Activated B cell treated with CpG ODN at 0.5 μM for 24 hours (primary cell): ENCODE measurements at regions not wholly inside any gene's neighbourhood (a gene's known extent, or its start where the extent isn't known, plus 50 kb on each side); places are given as distances from the start of the nearest gene placed in this dataset.

Experiments
- ATAC-seq: fragments of 200-7000 bp; cut with Tn5 transposase; one replicate; pipeline ENCODE4 v1.10.0; 2021; ENCODE audit warnings: low read depth, mild to moderate bottlenecking, moderate library complexity
- CTCF ChIA-PET: fragments of 350-600 bp; sonication (Branson Sonifier 250); formaldehyde crosslinking; loops from one replicate; lab custom pipeline; 2021; ENCODE audit warnings: antibody characterized with exemption; lab: Charles Lee
- POLR2A ChIA-PET: fragments of 350-600 bp; sonication (Branson Sonifier 250); formaldehyde crosslinking; loops from one replicate; lab custom pipeline; 2021; ENCODE audit warnings: antibody characterized with exemption; lab: Charles Lee
- DNase-seq: peaks from one replicate; pipeline ENCODE4 v3.0.0; 2022
- H3K27ac Mint-ChIP-seq: one replicate; pipeline ENCODE4 v1.8.0; 2020; ENCODE audit warnings: mixed read lengths
- H3K27me3 Mint-ChIP-seq: one replicate; pipeline ENCODE4 v1.8.0; 2021; ENCODE audit warnings: mixed read lengths
- H3K36me3 Mint-ChIP-seq: one replicate; pipeline ENCODE4 v1.8.0; 2021; ENCODE audit warnings: low read depth, mixed read lengths
- H3K4me1 Mint-ChIP-seq: one replicate; pipeline ENCODE4 v1.8.0; 2021; ENCODE audit warnings: mixed read lengths
- H3K4me3 Mint-ChIP-seq: one replicate; pipeline ENCODE4 v1.8.0; 2020; ENCODE audit warnings: mild to moderate bottlenecking, mixed read lengths
- H3K9me3 Mint-ChIP-seq: one replicate; pipeline ENCODE4 v1.8.0; 2020; ENCODE audit warnings: mixed read lengths
- intact Hi-C: fragments of 100-400 bp; cut with micrococcal nuclease; formaldehyde crosslinking; loops from one replicate; pipeline ENCODE4 v1.15.1; 2024
- TF ChIP-seq, protein P1 (sequence below): fragments of 200-600 bp; IDR thresholded peaks from one replicate; pipeline ENCODE4 v1.8.0; 2022; ENCODE audit warnings: antibody characterized with exemption, mild to moderate bottlenecking

GRCh38 chr4:56229947-56230346 is 157.3 kb downstream of the AASDH start:
- ChIA-PET POLR2A (interaction anchor here (0.6 kb wide), 1 partner anchor 360 kb away, joined by 3 read pairs; no protein-coding TSS in a partner anchor), CTCF (no interaction called here)
- TF ChIP-seq, protein P1, sequence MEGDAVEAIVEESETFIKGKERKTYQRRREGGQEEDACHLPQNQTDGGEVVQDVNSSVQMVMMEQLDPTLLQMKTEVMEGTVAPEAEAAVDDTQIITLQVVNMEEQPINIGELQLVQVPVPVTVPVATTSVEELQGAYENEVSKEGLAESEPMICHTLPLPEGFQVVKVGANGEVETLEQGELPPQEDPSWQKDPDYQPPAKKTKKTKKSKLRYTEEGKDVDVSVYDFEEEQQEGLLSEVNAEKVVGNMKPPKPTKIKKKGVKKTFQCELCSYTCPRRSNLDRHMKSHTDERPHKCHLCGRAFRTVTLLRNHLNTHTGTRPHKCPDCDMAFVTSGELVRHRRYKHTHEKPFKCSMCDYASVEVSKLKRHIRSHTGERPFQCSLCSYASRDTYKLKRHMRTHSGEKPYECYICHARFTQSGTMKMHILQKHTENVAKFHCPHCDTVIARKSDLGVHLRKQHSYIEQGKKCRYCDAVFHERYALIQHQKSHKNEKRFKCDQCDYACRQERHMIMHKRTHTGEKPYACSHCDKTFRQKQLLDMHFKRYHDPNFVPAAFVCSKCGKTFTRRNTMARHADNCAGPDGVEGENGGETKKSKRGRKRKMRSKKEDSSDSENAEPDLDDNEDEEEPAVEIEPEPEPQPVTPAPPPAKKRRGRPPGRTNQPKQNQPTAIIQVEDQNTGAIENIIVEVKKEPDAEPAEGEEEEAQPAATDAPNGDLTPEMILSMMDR = no peak
- no peak for DNase-seq
- Mint-ChIP-seq H3K36me3 (no peaks in the 10 kb centered on the region), H3K4me3 (no peak overlapping the region), H3K27me3 (no peaks in the 10 kb centered on the region), H3K27ac (no peak overlapping the region), H3K4me1 (peaks cover 9% of the 10 kb centered on the region), H3K9me3 (peaks cover 6% of the 10 kb centered on the region)
- ATAC-seq = no peak
- intact Hi-C loops = no loop called here

DNA sequence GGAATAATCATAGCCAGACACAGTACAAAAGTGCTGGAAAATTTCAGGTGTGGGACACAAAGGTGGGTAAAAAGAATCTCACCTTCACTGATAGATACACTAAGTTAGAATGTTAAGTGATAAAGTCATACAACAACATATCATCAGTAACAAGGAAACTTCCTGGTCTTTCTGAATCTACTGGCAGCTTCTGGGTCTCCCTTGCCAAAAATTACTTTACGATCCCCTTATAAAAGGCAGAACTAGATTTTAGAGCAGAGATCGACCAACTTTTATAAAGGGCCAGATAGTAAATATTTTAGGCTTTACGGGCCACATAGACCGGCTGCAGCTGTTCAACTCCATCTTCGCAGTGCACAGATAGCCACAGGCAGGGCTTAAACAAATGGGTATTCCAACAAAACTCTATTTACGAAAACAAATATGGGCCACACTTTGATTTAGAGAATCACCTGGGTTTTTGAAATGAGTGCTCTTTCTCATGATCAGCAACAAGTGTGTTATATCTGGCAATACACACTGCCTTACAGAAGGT is 159.9 kb downstream of the AASDH start:
- ChIA-PET CTCF (no interaction called here), POLR2A (no interaction called here)
- intact Hi-C loops = no loop called here
- ATAC-seq (no peak), DNase-seq (no peak)
- no peaks in the 10 kb centered on the region for H3K36me3 Mint-ChIP-seq
- peaks cover 9% of the 10 kb centered on the region for H3K4me1 Mint-ChIP-seq
- H3K27me3 Mint-ChIP-seq = no peaks in the 10 kb centered on the region
- peaks cover 5% of the 10 kb centered on the region for H3K9me3 Mint-ChIP-seq
- H3K4me3 Mint-ChIP-seq = no peak overlapping the region
- H3K27ac Mint-ChIP-seq = no peak overlapping the region
- TF ChIP-seq, protein P1 = no peak

- no peak for ATAC-seq
- DNase-seq = no peak
- intact Hi-C loops = no loop called here
- POLR2A ChIA-PET = no interaction called here
- Mint-ChIP-seq H3K27ac (no peak overlapping the region), H3K4me3 (no peak overlapping the region), H3K4me1 (peaks cover 9% of the 10 kb centered on the region), H3K9me3 (no peaks in the 10 kb centered on the region), H3K36me3 (no peaks in the 10 kb centered on the region), H3K27me3 (no peaks in the 10 kb centered on the region)
- TF ChIP-seq, protein P1 = no peak
- CTCF ChIA-PET = no interaction called here
Observed at GRCh38 chr4:56226579-56226978, 160.7 kb downstream of the AASDH start.

- TF ChIP-seq, protein P1 = no peak
- Mint-ChIP-seq H3K27me3 (no peaks in the 10 kb centered on the region), H3K4me3 (no peak overlapping the region), H3K9me3 (no peaks in the 10 kb centered on the region), H3K27ac (no peak overlapping the region), H3K4me1 (peaks cover 2% of the 10 kb centered on the region), H3K36me3 (no peaks in the 10 kb centered on the region)
- ChIA-PET CTCF (no interaction called here), POLR2A (no interaction called here)
- ATAC-seq (no peak), DNase-seq (no peak)
- intact Hi-C loops = no loop called here
Observed at GRCh38 chr4:56224641-56225040, 162.7 kb downstream of the AASDH start.

DNA sequence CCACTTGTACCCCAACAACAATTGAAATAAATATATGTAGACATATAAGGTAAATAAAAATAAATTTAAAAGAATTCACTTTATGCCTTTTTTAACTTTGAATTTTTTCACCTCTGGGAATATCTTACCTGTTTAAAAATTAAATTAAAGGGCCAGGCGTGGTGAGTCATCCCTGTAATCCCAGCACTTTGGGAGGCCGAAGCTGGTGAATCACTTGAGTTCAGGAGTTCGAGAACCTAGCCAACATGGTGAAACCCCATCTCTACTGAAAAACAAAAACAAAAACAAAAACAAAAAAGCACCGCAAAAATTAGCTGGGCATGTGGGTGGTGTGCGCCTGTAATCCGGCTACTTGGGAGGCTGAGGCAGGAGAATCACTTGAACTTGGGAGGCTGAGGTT is 164.8 kb downstream of the AASDH start:
- no peaks in the 10 kb centered on the region for H3K4me1 Mint-ChIP-seq
- TF ChIP-seq, protein P1 = no peak
- DNase-seq (no peak), ATAC-seq (no peak)
- H3K4me3 Mint-ChIP-seq = no peak overlapping the region
- CTCF ChIA-PET = no interaction called here
- POLR2A ChIA-PET = no interaction called here
- intact Hi-C loops = no loop called here
- no peaks in the 10 kb centered on the region for H3K36me3 Mint-ChIP-seq
- no peaks in the 10 kb centered on the region for H3K9me3 Mint-ChIP-seq
- H3K27me3 Mint-ChIP-seq = no peaks in the 10 kb centered on the region
- no peak overlapping the region for H3K27ac Mint-ChIP-seq
